Transverse colon (tissue), 4 donors: ENCODE measurements at regions not wholly inside any gene's neighbourhood (a gene's known extent, or its start where the extent isn't known, plus 50 kb on each side); places are given as distances from the start of the nearest gene placed in this dataset.

Experiments
- DNase-seq: peaks from one replicate; pipeline ENCODE4 v3.0.0-alpha.2; 2019
- H3K27ac ChIP-seq, 4 donors: fragments of 200-600 bp; sonication (generic); 2 replicates each; pipeline ENCODE4 v1.5.1; 2016 to 2018; ENCODE audit warnings: inconsistent platforms in 4 of 4
- H3K27me3 ChIP-seq: fragments of 200-600 bp; sonication (generic); 2 replicates; pipeline ENCODE4 v1.5.1; 2017; ENCODE audit warnings: inconsistent platforms
- H3K36me3 ChIP-seq, 4 donors: fragments of 200-600 bp; sonication (generic); 2 replicates each; pipeline ENCODE4 v1.5.1; 2017 to 2019; ENCODE audit warnings: inconsistent platforms in 4 of 4
- H3K4me1 ChIP-seq, 4 donors: fragments of 200-600 bp; sonication (generic); 2 replicates each; pipeline ENCODE4 v1.5.1; 2017 to 2020; ENCODE audit warnings: inconsistent platforms in 4 of 4
- H3K4me3 ChIP-seq, 4 donors: fragments of 200-600 bp; sonication (generic); 1 replicate in 1 of 4; 2 replicates in 3 of 4; pipeline versions ENCODE4 v1.5.1 to v1.6.1; 2017 to 2019; ENCODE audit warnings: inconsistent platforms in 4 of 4
- H3K9me3 ChIP-seq, 2 donors: fragments of 200-600 bp; sonication (generic); 2 replicates each; pipeline ENCODE4 v1.5.1; 2017 to 2019; ENCODE audit warnings: inconsistent platforms in 2 of 2
- CTCF ChIP-seq, 5 experiments: fragments of 200-600 bp in 3 of 5; fragments of 450-650 bp in 2 of 5; sonication (generic) in 3 of 5; IDR thresholded peaks; 1 replicate in 2 of 5; 2 replicates in 3 of 5; pipeline ENCODE4 v1.5.1; 2016 to 2017; ENCODE audit warnings: antibody characterized with exemption in 5 of 5, inconsistent platforms in 3 of 5, mild to moderate bottlenecking in 2 of 5, moderate library complexity in 1 of 5
- EP300 ChIP-seq: sonication (generic); formaldehyde crosslinking; IDR thresholded peaks from one replicate; pipeline ENCODE4 v1.6.1; 2017; ENCODE audit warnings: antibody characterized with exemption, low read depth
- POLR2A ChIP-seq: fragments of 450-650 bp; IDR thresholded peaks from one replicate; pipeline ENCODE4 v1.6.1; 2016; ENCODE audit warnings: antibody characterized with exemption, mild to moderate bottlenecking, moderate library complexity
- POLR2AphosphoS5 ChIP-seq, 3 donors: sonication (generic); formaldehyde crosslinking; IDR thresholded peaks; one replicate each; pipeline ENCODE4 v1.6.1; 2016; ENCODE audit warnings: antibody characterized with exemption in 3 of 3
- WGBS, 2 donors: methylation state at CpG; one replicate each; pipeline ENCODE4 v1.1.5; 2018; ENCODE audit warnings: low coverage in 1 of 2; 5-methylcytosine and 5-hydroxymethylcytosine counted together
- in situ Hi-C, 4 donors: fragments of 200-750 bp; cut with MboI; loops; one replicate each; pipeline versions ENCODE4 v1.15.0 to v1.15.1; 2017; ENCODE audit warnings: low sequenced_read_pairs in 3 of 4, low pct_ligation_motif_present in 1 of 4, low pct_unique_long_range_greater_than_20kb in 1 of 4
- intact Hi-C: fragments of 100-400 bp; cut with DNase I; formaldehyde crosslinking; loops from one replicate; pipeline ENCODE4 v1.15.1; 2023; ENCODE audit warnings: low total_unique reads

GRCh38 chr14:61870163-61870562, 107.9 kb downstream of the SNAPC1 start:
- DNase-seq: no peak
- Histone ChIP-seq H3K9me3 (peaks cover 0 to 6% of the 10 kb centered on the region in 2 donors), H3K27ac (no peak overlapping the region), H3K4me1 (no peaks in the 10 kb centered on the region), H3K27me3 (no peaks in the 10 kb centered on the region), H3K4me3 (no peak overlapping the region), H3K36me3 (no peaks in the 10 kb centered on the region)
- WGBS, 2 donors: 60 to 68% methylated on average over 1 of the region's 1 CpG
- intact Hi-C loops (no loop called here), in situ Hi-C loops (no loop called here)
- no peak for TF ChIP-seq CTCF (IDR thresholded peaks at IDR 0.05)
- TF ChIP-seq POLR2AphosphoS5 (IDR thresholded peaks at IDR 0.05): no peak
- TF ChIP-seq POLR2A: no peak
- no peak for TF ChIP-seq EP300

DNA sequence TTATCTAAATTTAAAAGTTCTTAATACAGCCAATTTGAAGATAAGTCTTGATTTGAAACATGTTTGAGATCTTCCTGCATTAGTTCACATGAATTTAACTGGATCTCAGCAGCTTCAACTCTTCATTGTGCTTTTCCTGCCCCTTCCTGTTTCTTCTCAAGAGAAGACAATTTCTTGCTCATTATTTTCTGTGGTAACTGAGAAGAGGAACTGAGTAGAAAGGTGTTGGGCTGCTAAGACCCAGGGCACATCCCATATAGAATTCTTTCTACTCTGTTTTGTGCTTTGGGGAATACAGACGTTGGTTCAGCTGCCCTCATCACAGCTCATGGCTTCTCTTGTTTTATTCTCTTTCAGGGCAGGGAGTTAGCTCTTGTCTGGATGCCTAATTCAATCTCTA, 110.2 kb downstream of the SNAPC1 start:
- Histone ChIP-seq H3K27ac (no peak overlapping the region), H3K4me1 (no peaks in the 10 kb centered on the region), H3K36me3 (no peaks in the 10 kb centered on the region), H3K9me3 (peaks cover 0 to 6% of the 10 kb centered on the region in 2 donors), H3K4me3 (no peak overlapping the region), H3K27me3 (no peaks in the 10 kb centered on the region)
- intact Hi-C loops: no loop called here
- no peak for TF ChIP-seq POLR2A
- TF ChIP-seq EP300: no peak
- TF ChIP-seq CTCF (IDR thresholded peaks at IDR 0.05): no peak
- no peak for TF ChIP-seq POLR2AphosphoS5 (IDR thresholded peaks at IDR 0.05)
- in situ Hi-C loops: no loop called here
- DNase-seq: no peak
- 33 to 57% methylated on average over 1 of the region's 1 CpG for WGBS, 2 donors

GRCh38 chr14:61875483-61875882, 113.3 kb downstream of the SNAPC1 start:
- H3K9me3 ChIP-seq: peaks cover 0 to 3% of the 10 kb centered on the region in 2 donors
- H3K27ac ChIP-seq: no peak overlapping the region
- no peaks in the 10 kb centered on the region for H3K36me3 ChIP-seq
- TF ChIP-seq POLR2AphosphoS5 (IDR thresholded peaks at IDR 0.05) (no peak), CTCF (IDR thresholded peaks at IDR 0.05) (no peak), POLR2A (no peak), EP300 (no peak)
- no peak for DNase-seq
- H3K4me3 ChIP-seq: no peak overlapping the region
- 80 to 100% methylated on average over 1 of the region's 1 CpG for WGBS, 2 donors
- intact Hi-C loops: no loop called here
- in situ Hi-C loops: loop anchor here in 1 of 4 donors (25.0 kb wide), 1 partner anchor 237 kb away; no protein-coding TSS in a partner anchor
- no peaks in the 10 kb centered on the region for H3K27me3 ChIP-seq
- H3K4me1 ChIP-seq: no peaks in the 10 kb centered on the region

DNA sequence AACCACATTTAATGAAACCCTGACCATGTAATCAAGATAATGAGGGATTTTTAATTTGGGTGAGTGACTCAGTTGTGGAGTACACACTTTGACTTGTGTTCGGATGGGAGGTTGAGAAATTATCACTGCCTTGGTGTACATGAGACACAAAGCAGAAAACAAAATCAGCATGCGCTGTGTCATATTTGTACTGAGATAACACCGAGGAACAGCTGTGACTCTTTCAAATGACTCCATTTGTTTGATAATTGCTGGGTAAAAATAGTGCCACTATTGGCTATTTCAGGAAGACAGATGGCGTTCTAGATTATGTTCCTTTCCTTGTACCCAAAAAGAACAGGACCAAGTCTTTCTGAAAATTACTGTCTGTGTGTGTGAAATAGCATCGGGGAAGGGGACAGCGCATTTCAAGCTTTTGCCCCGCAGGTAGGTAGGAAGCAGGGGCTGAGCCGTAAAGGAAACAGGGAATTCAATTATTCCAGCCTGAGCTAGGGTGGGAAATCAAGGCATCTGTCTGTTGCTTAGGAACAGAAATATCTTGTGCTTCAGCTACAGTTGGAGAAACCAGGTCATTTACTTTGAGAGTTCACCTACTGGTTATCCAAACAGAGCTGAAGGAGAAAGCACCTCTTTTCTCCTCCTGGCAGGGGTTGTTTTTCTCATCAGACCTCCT, 114.3 kb downstream of the SNAPC1 start:
- 44 to 61% methylated on average over 5 to 8 of the region's 8 CpGs for WGBS, 2 donors
- no peaks in the 10 kb centered on the region for H3K27me3 ChIP-seq
- H3K27ac ChIP-seq: no peak overlapping the region
- no peaks in the 10 kb centered on the region for H3K9me3 ChIP-seq
- DNase-seq: no peak
- intact Hi-C loops (no loop called here), in situ Hi-C loops (loop anchor here in 1 of 4 donors (25.0 kb wide), 1 partner anchor 236 kb away; no protein-coding TSS in a partner anchor)
- no peak overlapping the region for H3K4me3 ChIP-seq
- TF ChIP-seq POLR2A: no peak
- no peak for TF ChIP-seq EP300
- no peak for TF ChIP-seq POLR2AphosphoS5 (IDR thresholded peaks at IDR 0.05)
- TF ChIP-seq CTCF (IDR thresholded peaks at IDR 0.05): no peak
- H3K4me1 ChIP-seq: no peaks in the 10 kb centered on the region
- no peaks in the 10 kb centered on the region for H3K36me3 ChIP-seq
